Heart left ventricle (tissue), 16 donors: ENCODE measurements at regions not wholly inside any gene's neighbourhood (a gene's known extent, or its start where the extent isn't known, plus 50 kb on each side); places are given as distances from the start of the nearest gene placed in this dataset.

Source experiments
- ATAC-seq, 4 donors: fragments of 200-7000 bp; cut with Tn5 transposase; one replicate each; pipeline ENCODE4 v1.9.1; 2020 to 2022; ENCODE audit warnings: moderate library complexity in 4 of 4, mild to moderate bottlenecking in 3 of 4, moderate number of reproducible peaks in 1 of 4
- DNase-seq, 5 donors: peaks; one replicate each; pipeline ENCODE4 v3.0.0-alpha.2; 2020
- H3K27ac ChIP-seq, 12 donors: fragments of 200-600 bp; sonication (generic) in 4 of 12; one replicate each; pipeline versions ENCODE4 v1.5.0 to v1.8.0; 2016 to 2022; ENCODE audit warnings: mild to moderate bottlenecking in 2 of 12
- H3K27me3 ChIP-seq, 9 donors: fragments of 200-600 bp; sonication (generic) in 2 of 9; one replicate each; pipeline versions ENCODE4 v1.5.1 to v1.8.0; 2016 to 2022; ENCODE audit warnings: mild to moderate bottlenecking in 3 of 9
- H3K36me3 ChIP-seq, 9 donors: fragments of 200-600 bp; sonication (generic) in 2 of 9; one replicate each; pipeline versions ENCODE4 v1.5.0 to v1.8.0; 2018 to 2022; ENCODE audit warnings: mild to moderate bottlenecking in 2 of 9
- H3K4me1 ChIP-seq, 12 donors: fragments of 200-600 bp; sonication (generic) in 4 of 12; one replicate each; pipeline versions ENCODE4 v1.5.0 to v1.8.0; 2016 to 2022; ENCODE audit warnings: mild to moderate bottlenecking in 3 of 12
- H3K4me3 ChIP-seq, 12 donors: fragments of 200-600 bp; sonication (generic) in 4 of 12; one replicate each; pipeline versions ENCODE4 v1.5.0 to v1.8.0; 2017 to 2022; ENCODE audit warnings: mild to moderate bottlenecking in 9 of 12, moderate library complexity in 4 of 12
- H3K9me3 ChIP-seq, 12 donors: fragments of 200-600 bp; sonication (generic) in 4 of 12; one replicate each; pipeline versions ENCODE4 v1.5.0 to v1.8.0; 2016 to 2022; ENCODE audit warnings: mild to moderate bottlenecking in 1 of 12
- CTCF ChIP-seq, 12 donors: fragments of 200-600 bp; sonication (generic) in 4 of 12; IDR thresholded peaks; one replicate each; pipeline versions ENCODE4 v1.5.0 to v1.8.0; 2018 to 2022; ENCODE audit warnings: antibody characterized with exemption in 12 of 12, mild to moderate bottlenecking in 5 of 12
- POLR2A ChIP-seq, 2 donors: fragments of 450-650 bp; IDR thresholded peaks; one replicate each; pipeline ENCODE4 v1.6.1; 2017; ENCODE audit warnings: antibody characterized with exemption in 2 of 2, mild to moderate bottlenecking in 2 of 2, moderate library complexity in 2 of 2
- WGBS, 4 donors: extraction: QIAGEN DNeasy Blood & Tissue Kit in 2 of 4; methylation state at CpG; one replicate each; pipeline versions ENCODE4 v1.1.5 to v1.1.7; 2013 to 2018; 5-methylcytosine and 5-hydroxymethylcytosine counted together
- intact Hi-C, 10 donors: fragments of 100-400 bp; cut with DNase I; formaldehyde crosslinking; loops; one replicate each; pipeline versions ENCODE4 v1.11.1 to v1.14.2; 2022
- donor health status: ischemic (EF 13 %, LVEDD 7.1; RV severe dilation, severe dysfunction).
- donor health status: healthy with polysubstance abuse.
- donor health status: DM: no; HTN: yes; CAD: no.
- donor health status: DM: no; HTN: no; CAD: no.
- donor health status: ischemic (EF 25% LVEDD 6.9; RV normal size, moderate dysfunction).
- donor health status: ischemic (EF 25% LVEDD 5.7; RV mildly dilated, moderate dysfunction).
- donor health status: healthy.
- donor health status: DM: yes; HTN: yes; CAD: no.
- donor health status: ischemic (EF 35%, LVEDD 5.7; RV mildly dilated, moderate dysfunction).
- donor health status: nonischemic (EF 11% LVEDD 7.7; RV severe dilation, severe dysfunction).
- donor health status: DM: yes; HTN: yes; CAD: no.
- donor health status: PGD.
- donor health status: ischemic (EF 29% LVEDD 5.4; RV normal size, mild dysfunction).
- donor health status: nonischemic (EF 23%, LVEDD 6.1; RV moderate dilation, normal function).

DNA sequence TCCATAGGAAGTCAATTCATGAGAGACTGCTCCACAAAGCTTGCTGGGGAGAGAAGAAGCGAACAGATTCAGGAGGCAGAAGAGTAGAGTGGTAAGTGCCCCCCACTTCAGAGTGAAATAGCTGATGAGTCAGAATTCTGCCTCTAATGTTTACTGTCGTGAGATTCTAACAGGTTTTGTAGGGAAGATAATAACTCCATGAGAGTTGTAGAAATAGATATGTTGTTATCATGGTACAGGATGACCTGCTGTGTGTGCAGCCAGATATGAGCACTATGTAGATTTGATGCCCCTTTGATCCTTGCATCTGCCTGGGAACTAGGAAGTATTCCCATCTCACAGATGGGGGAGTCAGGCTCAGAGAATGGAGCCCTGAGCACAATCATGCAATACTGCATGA lies 502.4 kb upstream of the CDH11 start:
- Histone ChIP-seq H3K4me1 (no peaks in the 10 kb centered on the region), H3K27ac (no peak overlapping the region), H3K27me3 (peaks cover 0 to 2% (median 0%) of the 10 kb centered on the region in 9 donors), H3K9me3 (no peaks in the 10 kb centered on the region), H3K36me3 (no peaks in the 10 kb centered on the region), H3K4me3 (no peak overlapping the region)
- no peak for DNase-seq
- intact Hi-C loops = no loop called here
- TF ChIP-seq POLR2A (IDR thresholded peaks at IDR 0.05) (no peak), CTCF (IDR thresholded peaks at IDR 0.05) (no peak)
- no peak for ATAC-seq
- 84 to 90% (median 89%) methylated on average over 2 of the region's 2 CpGs for WGBS, 4 donors

DNA sequence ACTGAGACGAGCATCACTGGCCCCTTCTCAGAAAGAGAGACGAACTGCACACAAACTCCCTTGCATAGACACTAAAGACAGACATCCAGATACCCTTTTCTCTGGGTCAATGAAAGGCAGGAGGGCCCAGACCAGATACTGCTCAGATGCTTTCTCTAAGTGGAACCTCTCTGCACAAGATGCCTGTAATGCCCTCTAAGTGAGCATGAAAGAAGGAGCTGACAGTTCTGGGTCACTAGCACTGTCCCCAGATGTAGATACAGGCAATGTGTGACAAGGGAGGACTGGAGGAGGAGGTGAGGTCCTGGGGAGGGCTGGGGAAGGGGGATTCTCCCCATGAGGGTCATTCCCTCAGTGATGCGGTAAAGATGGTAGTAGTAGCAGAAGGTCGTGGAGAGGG lies 501.0 kb upstream of the CDH11 start:
- H3K9me3 ChIP-seq = no peaks in the 10 kb centered on the region
- DNase-seq (no peak), ATAC-seq (no peak)
- H3K4me3 ChIP-seq = no peak overlapping the region
- TF ChIP-seq POLR2A (IDR thresholded peaks at IDR 0.05) (no peak), CTCF (IDR thresholded peaks at IDR 0.05) (no peak)
- H3K27ac ChIP-seq = no peak overlapping the region
- no peaks in the 10 kb centered on the region for H3K4me1 ChIP-seq
- no peaks in the 10 kb centered on the region for H3K36me3 ChIP-seq
- 91 to 93% (median 93%) methylated on average over 4 of the region's 4 CpGs for WGBS, 4 donors
- H3K27me3 ChIP-seq = peaks cover 0 to 4% (median 0%) of the 10 kb centered on the region in 9 donors
- intact Hi-C loops = no loop called here

GRCh38 chr16:65622151-65622550 lies 500.3 kb upstream of the CDH11 start:
- intact Hi-C loops = no loop called here
- Histone ChIP-seq H3K36me3 (no peaks in the 10 kb centered on the region), H3K27me3 (peaks cover 0 to 5% (median 0%) of the 10 kb centered on the region in 9 donors), H3K27ac (no peak overlapping the region), H3K4me1 (no peaks in the 10 kb centered on the region), H3K9me3 (no peaks in the 10 kb centered on the region), H3K4me3 (no peak overlapping the region)
- ATAC-seq (no peak), DNase-seq (no peak)
- no peak for TF ChIP-seq CTCF (IDR thresholded peaks at IDR 0.05)
- no peak for TF ChIP-seq POLR2A (IDR thresholded peaks at IDR 0.05)
- 86 to 95% (median 88%) methylated on average over 5 of the region's 5 CpGs for WGBS, 4 donors

DNA sequence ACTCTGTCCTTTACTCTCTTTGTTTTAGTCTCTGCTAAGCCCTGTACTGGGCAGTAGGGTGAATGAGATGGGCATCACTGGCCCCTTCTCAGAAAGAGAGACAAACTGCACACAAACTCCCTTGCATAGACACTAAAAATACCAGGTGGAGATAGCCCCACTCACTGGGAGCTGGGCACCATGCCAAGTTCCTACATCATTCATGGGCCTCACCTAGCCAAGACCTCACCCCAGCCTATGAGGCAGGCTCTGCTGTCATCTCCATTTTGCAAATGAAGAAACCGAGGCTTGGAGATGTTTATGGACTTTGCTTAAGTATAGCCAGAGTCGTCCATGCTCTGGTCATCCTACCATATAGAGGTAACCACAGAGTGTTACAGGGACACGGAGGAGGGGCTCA lies 499.8 kb upstream of the CDH11 start:
- intact Hi-C loops = no loop called here
- H3K9me3 ChIP-seq = no peaks in the 10 kb centered on the region
- TF ChIP-seq CTCF (IDR thresholded peaks at IDR 0.05) = no peak
- no peak for TF ChIP-seq POLR2A (IDR thresholded peaks at IDR 0.05)
- H3K4me3 ChIP-seq = no peak overlapping the region
- DNase-seq (peak in 1 of 5 donors; percentile 29), ATAC-seq (peak in 1 of 4 donors; percentile 22)
- no peaks in the 10 kb centered on the region for H3K36me3 ChIP-seq
- H3K27ac ChIP-seq = no peak overlapping the region
- H3K4me1 ChIP-seq = no peaks in the 10 kb centered on the region
- peaks cover 0 to 7% (median 2%) of the 10 kb centered on the region in 9 donors for H3K27me3 ChIP-seq
- WGBS, 4 donors = 77 to 90% (median 80%) methylated on average over 3 of the region's 3 CpGs
